H1 (cell line): ENCODE measurements at regions not wholly inside any gene's neighbourhood (a gene's known extent, or its start where the extent isn't known, plus 50 kb on each side); places are given as distances from the start of the nearest gene placed in this dataset.

Experiments used
- CTCF ChIA-PET: fragments of 300-600 bp; sonication (Branson Sonifier 250); formaldehyde crosslinking; loops from one replicate; lab custom pipeline; 2021; ENCODE audit not compliant: partially characterized antibody; lab: Charles Lee
- POLR2A ChIA-PET: fragments of 300-600 bp; sonication (Branson Sonifier 250); formaldehyde crosslinking; loops from one replicate; lab custom pipeline; 2021; ENCODE audit warnings: inconsistent platforms; ENCODE audit not compliant: partially characterized antibody; lab: Charles Lee
- DNase-seq, 2 experiments: peaks; one replicate each; pipeline versions ENCODE4 v3.0.0 to v3.0.0-alpha.2; 2010 to 2022; ENCODE audit warnings: low spot score in 2 of 2, low read depth in 1 of 2, mixed read lengths in 1 of 2
- FAIRE-seq: peaks from 2 replicates; lab custom pipeline; 2011; peaks lifted over from hg19 to GRCh38; lab: Jason Lieb, UNC
- H2AFZ ChIP-seq: 2 replicates; pipeline ENCODE4 v1.8.1; 2012; ENCODE audit warnings: low read length, inconsistent platforms
- H2AK5ac ChIP-seq: 2 replicates; pipeline ENCODE4 v1.6.1; 2013; ENCODE audit warnings: low read depth, low read length
- H2BK120ac ChIP-seq: replicated peaks from 2 replicates; pipeline ENCODE3; 2013; ENCODE audit warnings: low read depth, low read length, inconsistent platforms
- H2BK12ac ChIP-seq: 2 replicates; pipeline ENCODE4 v1.6.1; 2013; ENCODE audit warnings: low read depth, low read length
- H2BK15ac ChIP-seq: 2 replicates; pipeline ENCODE4 v1.6.1; 2013; ENCODE audit warnings: low read length
- H2BK20ac ChIP-seq: 2 replicates; pipeline ENCODE4 v1.6.1; 2013; ENCODE audit warnings: low read length
- H2BK5ac ChIP-seq: 2 replicates; pipeline ENCODE4 v1.6.1; 2013; ENCODE audit warnings: low read depth, low read length
- H3K14ac ChIP-seq: 2 replicates; pipeline ENCODE4 v1.6.1; 2013; ENCODE audit warnings: inconsistent platforms; ENCODE audit not compliant: insufficient read length
- H3K18ac ChIP-seq: 2 replicates; pipeline ENCODE4 v1.6.1; 2013; ENCODE audit warnings: low read length; ENCODE audit errors: extremely low read depth
- H3K23ac ChIP-seq: 2 replicates; pipeline ENCODE4 v1.6.1; 2013; ENCODE audit warnings: inconsistent platforms; ENCODE audit not compliant: insufficient read length
- H3K23me2 ChIP-seq: 2 replicates; pipeline ENCODE4 v1.6.1; 2013; ENCODE audit warnings: low read depth, low read length
- H3K27ac ChIP-seq: 2 replicates; pipeline ENCODE4 v1.6.1; 2011; ENCODE audit warnings: low read depth, low read length, inconsistent platforms
- H3K27me3 ChIP-seq, 4 experiments: replicated peaks in 1 of 4; 1 replicate in 1 of 4; 2 replicates in 3 of 4; pipeline versions ENCODE4 v1.6.1 to v1.8.1; 2011 to 2013; ENCODE audit warnings: low read length in 3 of 4, mild to moderate bottlenecking in 3 of 4, inconsistent platforms in 2 of 4, mixed read lengths in 2 of 4, moderate library complexity in 1 of 4; ENCODE audit not compliant: control insufficient read depth in 3 of 4, insufficient read depth in 3 of 4; ENCODE audit errors: extremely low read depth in 1 of 4
- H3K36me3 ChIP-seq, 4 experiments: 2 replicates each; pipeline versions ENCODE4 v1.6.1 to v1.8.1; 2011 to 2013; ENCODE audit warnings: mild to moderate bottlenecking in 4 of 4, low read length in 3 of 4, moderate library complexity in 2 of 4, control low read depth in 1 of 4, inconsistent platforms in 1 of 4; ENCODE audit not compliant: insufficient read depth in 4 of 4, control insufficient read depth in 2 of 4
- H3K4ac ChIP-seq: replicated peaks from 2 replicates; pipeline ENCODE3; 2013; ENCODE audit warnings: low read length, low read depth, mixed read lengths, inconsistent platforms; ENCODE audit not compliant: insufficient read length
- H3K4me1 ChIP-seq, 4 experiments: replicated peaks in 1 of 4; 1 replicate in 1 of 4; 2 replicates in 3 of 4; pipeline versions ENCODE4 v1.6.1 to v1.8.1; 2011 to 2013; ENCODE audit warnings: low read length in 3 of 4, inconsistent platforms in 2 of 4, mixed read lengths in 1 of 4; ENCODE audit not compliant: insufficient read depth in 4 of 4, control insufficient read depth in 3 of 4
- H3K4me2 ChIP-seq, 2 experiments: 2 replicates each; pipeline versions ENCODE4 v1.6.1 to v1.8.1; 2011 to 2013; ENCODE audit warnings: low read depth in 2 of 2, low read length in 2 of 2, control low read depth in 1 of 2, inconsistent platforms in 1 of 2, mild to moderate bottlenecking in 1 of 2; ENCODE audit not compliant: insufficient read depth in 1 of 2
- H3K4me3 ChIP-seq, 4 experiments: fragments of 200-600, 300-600 bp in 1 of 4; sonication (generic), shearing (Covaris generic), sonication (Bioruptor Twin) in 1 of 4; 2 replicates each; pipeline versions ENCODE4 v1.5.1 to v1.8.1; 2011 to 2016; ENCODE audit warnings: low read length in 4 of 4, low read depth in 3 of 4, control low read depth in 2 of 4, inconsistent platforms in 2 of 4, mild to moderate bottlenecking in 2 of 4, mixed read lengths in 1 of 4, moderate library complexity in 1 of 4; ENCODE audit not compliant: insufficient read depth in 2 of 4; ENCODE audit errors: extremely low read depth in 1 of 4
- H3K56ac ChIP-seq: replicated peaks from 2 replicates; pipeline ENCODE3; 2013; ENCODE audit warnings: low read depth, mild to moderate bottlenecking, mixed read lengths, low read length, inconsistent platforms; ENCODE audit not compliant: insufficient read length
- H3K79me1 ChIP-seq: 2 replicates; pipeline ENCODE4 v1.6.1; 2013; ENCODE audit warnings: low read depth, low read length, control low read depth
- H3K79me2 ChIP-seq, 2 experiments: 2 replicates each; pipeline versions ENCODE4 v1.6.1 to v1.8.1; 2012 to 2013; ENCODE audit warnings: low read length in 2 of 2, mild to moderate bottlenecking in 2 of 2, inconsistent platforms in 1 of 2; ENCODE audit not compliant: insufficient read depth in 2 of 2, control insufficient read depth in 1 of 2
- H3K9ac ChIP-seq, 4 experiments: replicated peaks in 1 of 4; 1 replicate in 1 of 4; 2 replicates in 3 of 4; pipeline versions ENCODE4 v1.6.1 to v1.8.1; 2011 to 2013; ENCODE audit warnings: low read depth in 3 of 4, low read length in 3 of 4, control low read depth in 2 of 4, mild to moderate bottlenecking in 2 of 4, moderate library complexity in 2 of 4, inconsistent platforms in 1 of 4; ENCODE audit errors: extremely low read depth in 1 of 4
- H3K9me3 ChIP-seq, 2 experiments: 2 replicates each; pipeline versions ENCODE4 v1.6.1 to v1.8.1; 2012 to 2013; ENCODE audit warnings: mild to moderate bottlenecking in 2 of 2, moderate library complexity in 2 of 2, control low read depth in 1 of 2, inconsistent platforms in 1 of 2, low read depth in 1 of 2, low read length in 1 of 2, mixed read lengths in 1 of 2; ENCODE audit not compliant: insufficient read depth in 2 of 2
- H4K20me1 ChIP-seq, 2 experiments: replicated peaks in 1 of 2; 2 replicates each; pipeline versions ENCODE3 to v1.8.1; 2011 to 2013; ENCODE audit warnings: inconsistent platforms in 2 of 2, low read length in 2 of 2, mild to moderate bottlenecking in 1 of 2; ENCODE audit not compliant: insufficient read depth in 2 of 2, control insufficient read depth in 1 of 2
- H4K5ac ChIP-seq: 2 replicates; pipeline ENCODE4 v1.6.1; 2013; ENCODE audit warnings: low read length, low read depth, mixed read lengths, inconsistent platforms; ENCODE audit not compliant: insufficient read length
- H4K8ac ChIP-seq: 2 replicates; pipeline ENCODE4 v1.8.0; 2013; ENCODE audit warnings: mild to moderate bottlenecking, moderate library complexity, low read length, inconsistent platforms; ENCODE audit not compliant: insufficient read depth; ENCODE audit errors: extremely low read depth
- H4K91ac ChIP-seq: replicated peaks from 2 replicates; pipeline ENCODE3; 2013; ENCODE audit warnings: low read length, mixed read lengths, inconsistent platforms; ENCODE audit not compliant: insufficient read length
- BACH1 ChIP-seq: IDR thresholded peaks from 2 replicates; pipeline ENCODE4 v1.6.1; 2012; ENCODE audit warnings: low read length, improper control_type of control experiment
- BCL11A ChIP-seq, 2 experiments: IDR thresholded peaks; one replicate each; pipeline ENCODE4 v1.6.1; 2011; ENCODE audit warnings: low read depth in 2 of 2, low read length in 2 of 2, mild to moderate bottlenecking in 2 of 2
- BRCA1 ChIP-seq: IDR thresholded peaks from 2 replicates; pipeline ENCODE4 v1.6.1; 2012; ENCODE audit warnings: low read depth, low read length, improper control_type of control experiment
- CBX5 ChIP-seq: fragments of 300-800, 300-1000 bp; sonication (generic); IDR thresholded peaks from 2 replicates; pipeline ENCODE4 v1.7.1; 2016; ENCODE audit warnings: antibody characterized with exemption, low read length, low read depth
- CBX8 ChIP-seq: fragments of 300-800, 300-1000 bp; sonication (generic); IDR thresholded peaks from 2 replicates; pipeline ENCODE4 v1.7.1; 2016; ENCODE audit warnings: low read depth, low read length, borderline replicate concordance
- CHD1 ChIP-seq: IDR thresholded peaks from 2 replicates; pipeline ENCODE4 v1.6.1; 2012; ENCODE audit warnings: low read depth, low read length, improper control_type of control experiment
- CHD2 ChIP-seq: IDR thresholded peaks from 2 replicates; pipeline ENCODE4 v1.6.1; 2012; ENCODE audit warnings: low read length, improper control_type of control experiment
- EGR1 ChIP-seq: IDR thresholded peaks from 2 replicates; pipeline ENCODE4 v1.6.1; 2011; ENCODE audit warnings: low read depth, low read length, borderline replicate concordance
- EP300 ChIP-seq, 2 experiments: IDR thresholded peaks; 1 replicate in 1 of 2; 2 replicates in 1 of 2; pipeline ENCODE4 v1.6.1; 2011 to 2012; ENCODE audit warnings: low read depth in 2 of 2, low read length in 2 of 2, mild to moderate bottlenecking in 2 of 2, borderline replicate concordance in 1 of 2, inconsistent platforms in 1 of 2, moderate library complexity in 1 of 2
- KDM1A ChIP-seq: fragments of 200-600, 300-600 bp; sonication (generic); IDR thresholded peaks from 2 replicates; pipeline ENCODE4 v1.7.1; 2016; ENCODE audit warnings: mild to moderate bottlenecking, low read length, borderline replicate concordance
- MAFK ChIP-seq: IDR thresholded peaks from 2 replicates; pipeline ENCODE4 v1.6.1; 2012; ENCODE audit warnings: low read depth, mild to moderate bottlenecking, improper control_type of control experiment, low read length
- NANOG ChIP-seq: IDR thresholded peaks from 2 replicates; pipeline ENCODE4 v1.6.1; 2011; ENCODE audit warnings: low read length, low read depth, mild to moderate bottlenecking, inconsistent platforms; ENCODE audit not compliant: insufficient read depth, poor library complexity, severe bottlenecking
- POLR2A ChIP-seq, 2 experiments: IDR thresholded peaks; 1 replicate in 1 of 2; 2 replicates in 1 of 2; pipeline ENCODE4 v1.6.1; 2011; ENCODE audit warnings: low read depth in 2 of 2, low read length in 2 of 2, mild to moderate bottlenecking in 2 of 2; ENCODE audit errors: control extremely low read depth in 1 of 2
- RBBP5 ChIP-seq: IDR thresholded peaks from 2 replicates; pipeline ENCODE4 v1.7.1; 2012; ENCODE audit warnings: low read depth, mild to moderate bottlenecking, inconsistent platforms, low read length, moderate library complexity, borderline replicate concordance
- RFX5 ChIP-seq: IDR thresholded peaks from 2 replicates; pipeline ENCODE4 v1.6.1; 2011; ENCODE audit warnings: low read depth, low read length, improper control_type of control experiment, borderline replicate concordance
- WGBS, 2 experiments: shearing (Covaris generic) in 1 of 2; methylation state at CpG; one replicate each; pipeline versions ENCODE4 v1.1.6 to v1.1.7; 2013 to 2015; ENCODE audit warnings: low lambda C conversion rate in 2 of 2, mixed read lengths in 2 of 2, inconsistent platforms in 1 of 2, low coverage in 1 of 2, missing lambda C conversion rate in 1 of 2; ENCODE audit not compliant: insufficient replicate concordance in 2 of 2, insufficient coverage in 1 of 2, insufficient read length in 1 of 2; ENCODE audit errors: extremely low coverage in 1 of 2, missing lambda C conversion rate in 1 of 2; 5-methylcytosine and 5-hydroxymethylcytosine counted together
- TF ChIP-seq, protein P1 (sequence below): IDR thresholded peaks from 2 replicates; pipeline ENCODE4 v1.6.1; 2012; ENCODE audit warnings: inconsistent platforms

DNA sequence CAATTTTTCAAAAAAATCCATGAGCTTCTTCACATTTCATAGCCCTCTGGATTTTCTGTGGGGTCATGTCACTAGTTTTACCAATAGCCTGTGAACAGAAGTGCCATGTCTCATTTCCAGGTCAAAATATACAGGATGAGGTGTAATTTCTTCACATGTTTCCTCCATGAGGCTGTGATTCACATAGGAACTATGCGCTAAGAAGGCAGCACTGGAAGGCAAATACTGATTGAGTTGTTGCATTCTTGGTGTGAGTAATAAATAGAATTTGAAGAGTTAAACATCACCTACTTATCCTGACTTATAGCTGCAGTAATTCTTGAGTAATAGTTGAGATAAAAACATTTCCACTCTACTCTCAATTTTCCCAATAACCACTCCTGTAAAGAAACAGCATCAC, 442.3 kb downstream of the HAO1 start:
- Histone ChIP-seq H3K9ac (no peak overlapping the region), H2BK5ac (no peak overlapping the region), H2BK20ac (no peak overlapping the region), H3K56ac (no peak overlapping the region), H3K36me3 (no peaks in the 10 kb centered on the region), H3K14ac (no peak overlapping the region), H3K4me2 (no peak overlapping the region), H2BK15ac (no peak overlapping the region), H4K20me1 (no peaks in the 10 kb centered on the region), H4K5ac (no peak overlapping the region), H2BK120ac (no peak overlapping the region), H4K8ac (no peak overlapping the region), H3K9me3 (peaks cover 0 to 3% of the 10 kb centered on the region in 2 experiments; a peak in 1 of 4 replicates), H3K23ac (no peak overlapping the region), H3K27me3 (no peaks in the 10 kb centered on the region), H3K79me2 (no peaks in the 10 kb centered on the region), H2AK5ac (no peak overlapping the region), H3K79me1 (no peaks in the 10 kb centered on the region), H3K4me1 (no peaks in the 10 kb centered on the region), H3K4me3 (no peak overlapping the region), H2AFZ (no peak overlapping the region), H4K91ac (no peak overlapping the region), H3K23me2 (no peaks in the 10 kb centered on the region), H3K4ac (no peak overlapping the region), H3K18ac (no peak overlapping the region), H3K27ac (no peak overlapping the region), H2BK12ac (no peak overlapping the region)
- WGBS, 2 experiments = 94% methylated on average over 1 of the region's 1 CpG; no CpG with 5 or more reads in 1 of the 2 experiments
- ChIA-PET POLR2A (no interaction called here), CTCF (no interaction called here)
- no peak for FAIRE-seq
- no peak for DNase-seq
- TF ChIP-seq MAFK = no peak
- no peak for TF ChIP-seq CBX8
- no peak for TF ChIP-seq EGR1
- no peak for TF ChIP-seq EP300 (IDR thresholded peaks at IDR 0.05; ENCODE audit: borderline replicate concordance in 1 of 2, low read depth in 2 of 2, low read length in 2 of 2)
- TF ChIP-seq BACH1 = no peak
- TF ChIP-seq, protein P1, sequence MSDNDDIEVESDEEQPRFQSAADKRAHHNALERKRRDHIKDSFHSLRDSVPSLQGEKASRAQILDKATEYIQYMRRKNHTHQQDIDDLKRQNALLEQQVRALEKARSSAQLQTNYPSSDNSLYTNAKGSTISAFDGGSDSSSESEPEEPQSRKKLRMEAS = no peak
- no peak for TF ChIP-seq BRCA1
- no peak for TF ChIP-seq RBBP5
- TF ChIP-seq POLR2A (IDR thresholded peaks at IDR 0.05; ENCODE audit: control extremely low read depth in 1 of 2, low read depth in 2 of 2, low read length in 2 of 2) = no peak
- TF ChIP-seq CHD1 = no peak
- TF ChIP-seq KDM1A = no peak
- no peak for TF ChIP-seq NANOG
- TF ChIP-seq RFX5 = no peak
- TF ChIP-seq CHD2 = no peak
- TF ChIP-seq CBX5 = no peak
- no peak for TF ChIP-seq BCL11A (IDR thresholded peaks at IDR 0.05; ENCODE audit: low read depth in 2 of 2, low read length in 2 of 2)
